ENCODE measurements at regions not wholly inside any gene's neighbourhood (a gene's known extent, or its start where the extent isn't known, plus 50 kb on each side); places are given as distances from the start of the nearest gene placed in this dataset.

DNA sequence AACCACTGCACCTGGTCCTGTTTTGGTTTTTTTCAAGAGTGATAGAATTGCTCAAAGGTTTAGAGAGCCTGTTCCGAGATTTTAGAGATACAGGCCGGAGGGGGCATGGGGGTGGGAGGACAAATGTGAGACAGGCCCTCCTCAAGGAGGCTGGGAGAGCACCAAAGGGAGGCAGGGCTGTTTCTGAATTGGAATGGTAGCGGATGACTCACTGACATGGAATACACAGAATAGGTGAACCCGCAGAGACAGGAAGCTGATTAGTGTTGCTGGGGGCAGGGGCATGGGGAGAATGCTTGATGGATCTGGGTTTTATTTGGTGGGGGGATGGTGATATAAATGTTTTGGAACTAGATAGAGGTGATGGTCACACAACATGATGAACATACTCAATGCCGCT is 111.0 kb upstream of the MGAT5 start:
- Histone ChIP-seq H3K9me3 (ENCODE audit: control insufficient read depth, low read length) (no peaks in the 10 kb centered on the region), H3K4me1 (ENCODE audit: control insufficient read depth, insufficient read depth, low read length) (peaks cover 6% of the 10 kb centered on the region), H3K27ac (ENCODE audit: low read depth, low read length) (no peak overlapping the region), H3K27me3 (ENCODE audit: control insufficient read depth, insufficient read depth, low read length, poor library complexity, severe bottlenecking) (no peaks in the 10 kb centered on the region), H3K36me3 (ENCODE audit: control insufficient read depth, insufficient read depth, low read length) (no peaks in the 10 kb centered on the region), H3K4me3 (ENCODE audit: low read length) (no peak overlapping the region), H3K9ac (ENCODE audit: extremely low read depth, low read length, poor library complexity, severe bottlenecking) (no peak overlapping the region)
- 71 to 79% methylated on average over 5 of the region's 5 CpGs for WGBS, 2 experiments (ENCODE audit: insufficient coverage in 1 of 2, insufficient read length in 1 of 2)
- Mint-ChIP-seq H3K27ac (peak overlapping the region; percentile 48), H3K4me3 (no peak overlapping the region), H3K4me1 (peaks cover 44% of the 10 kb centered on the region), H3K36me3 (ENCODE audit: low read depth) (peaks cover 8% of the 10 kb centered on the region), H3K27me3 (ENCODE audit: insufficient read depth) (no peaks in the 10 kb centered on the region), H3K9me3 (no peaks in the 10 kb centered on the region)
- TF ChIP-seq, protein P1, sequence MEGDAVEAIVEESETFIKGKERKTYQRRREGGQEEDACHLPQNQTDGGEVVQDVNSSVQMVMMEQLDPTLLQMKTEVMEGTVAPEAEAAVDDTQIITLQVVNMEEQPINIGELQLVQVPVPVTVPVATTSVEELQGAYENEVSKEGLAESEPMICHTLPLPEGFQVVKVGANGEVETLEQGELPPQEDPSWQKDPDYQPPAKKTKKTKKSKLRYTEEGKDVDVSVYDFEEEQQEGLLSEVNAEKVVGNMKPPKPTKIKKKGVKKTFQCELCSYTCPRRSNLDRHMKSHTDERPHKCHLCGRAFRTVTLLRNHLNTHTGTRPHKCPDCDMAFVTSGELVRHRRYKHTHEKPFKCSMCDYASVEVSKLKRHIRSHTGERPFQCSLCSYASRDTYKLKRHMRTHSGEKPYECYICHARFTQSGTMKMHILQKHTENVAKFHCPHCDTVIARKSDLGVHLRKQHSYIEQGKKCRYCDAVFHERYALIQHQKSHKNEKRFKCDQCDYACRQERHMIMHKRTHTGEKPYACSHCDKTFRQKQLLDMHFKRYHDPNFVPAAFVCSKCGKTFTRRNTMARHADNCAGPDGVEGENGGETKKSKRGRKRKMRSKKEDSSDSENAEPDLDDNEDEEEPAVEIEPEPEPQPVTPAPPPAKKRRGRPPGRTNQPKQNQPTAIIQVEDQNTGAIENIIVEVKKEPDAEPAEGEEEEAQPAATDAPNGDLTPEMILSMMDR (conservative IDR thresholded peaks at IDR 0.05), result no peak
- no peak for DNase-seq

DNA sequence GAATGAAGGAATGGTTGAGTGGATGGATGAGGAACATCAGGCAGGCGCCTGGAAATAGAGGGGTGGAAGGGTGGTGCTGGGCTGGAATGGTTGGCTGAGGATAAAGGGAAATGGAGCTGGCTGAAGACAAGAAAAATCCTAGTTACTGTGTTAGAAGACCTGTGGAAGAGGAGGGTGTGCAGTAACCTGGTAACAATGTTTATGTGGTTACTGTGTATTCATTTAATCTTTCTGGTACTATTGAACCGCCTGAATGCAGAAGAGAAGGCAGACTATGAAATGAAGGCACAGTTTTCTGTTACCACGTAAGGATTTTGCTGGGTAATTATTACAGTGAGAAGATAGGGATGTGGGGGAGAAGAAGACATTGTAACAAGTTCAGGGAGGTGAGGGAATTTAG is 110.3 kb upstream of the MGAT5 start:
- no peaks in the 10 kb centered on the region for H3K36me3 ChIP-seq (ENCODE audit: control insufficient read depth, insufficient read depth, low read length)
- peaks cover 8% of the 10 kb centered on the region for H3K36me3 Mint-ChIP-seq (ENCODE audit: low read depth)
- no peak overlapping the region for H3K4me3 ChIP-seq (ENCODE audit: low read length)
- H3K27ac ChIP-seq (ENCODE audit: low read depth, low read length), result no peak overlapping the region
- no peak overlapping the region for H3K9ac ChIP-seq (ENCODE audit: extremely low read depth, low read length, poor library complexity, severe bottlenecking)
- H3K27me3 ChIP-seq (ENCODE audit: control insufficient read depth, insufficient read depth, low read length, poor library complexity, severe bottlenecking), result no peaks in the 10 kb centered on the region
- TF ChIP-seq, protein P1 (conservative IDR thresholded peaks at IDR 0.05), result no peak
- H3K27me3 Mint-ChIP-seq (ENCODE audit: insufficient read depth), result no peaks in the 10 kb centered on the region
- H3K4me3 Mint-ChIP-seq, result no peak overlapping the region
- peaks cover 6% of the 10 kb centered on the region for H3K4me1 ChIP-seq (ENCODE audit: control insufficient read depth, insufficient read depth, low read length)
- WGBS, 2 experiments (ENCODE audit: insufficient coverage in 1 of 2, insufficient read length in 1 of 2), result 91 to 94% methylated on average over 2 to 3 of the region's 3 CpGs
- peaks cover 44% of the 10 kb centered on the region for H3K4me1 Mint-ChIP-seq
- H3K9me3 ChIP-seq (ENCODE audit: control insufficient read depth, low read length), result no peaks in the 10 kb centered on the region
- no peaks in the 10 kb centered on the region for H3K9me3 Mint-ChIP-seq
- DNase-seq, result no peak
- H3K27ac Mint-ChIP-seq, result no peak overlapping the region

DNA sequence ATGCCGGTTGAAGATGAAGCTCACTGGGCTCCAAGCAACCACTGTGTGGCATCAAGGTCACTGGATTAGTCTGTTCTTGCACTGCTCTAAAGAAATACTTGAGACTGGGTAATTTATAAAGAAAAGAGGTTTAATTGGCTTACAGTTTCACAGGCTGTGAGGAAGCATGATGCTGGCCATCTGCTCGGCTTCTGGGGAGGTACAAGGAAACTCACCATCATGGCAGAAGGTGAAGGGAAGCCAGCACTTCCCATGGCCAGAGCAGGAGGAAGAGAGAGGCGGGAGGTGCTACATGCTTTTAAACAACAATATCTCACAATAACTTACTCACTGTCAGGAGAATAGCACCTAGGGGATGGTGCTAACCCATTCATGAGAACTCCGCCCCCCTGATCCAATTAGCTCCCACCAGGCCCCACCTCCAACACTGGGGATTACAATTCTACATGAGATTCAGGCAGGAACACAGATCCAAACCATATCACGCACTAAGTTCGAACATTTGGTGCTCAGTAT is 109.7 kb upstream of the MGAT5 start:
- H3K27ac ChIP-seq (ENCODE audit: low read depth, low read length), result no peak overlapping the region
- H3K4me3 ChIP-seq (ENCODE audit: low read length), result no peak overlapping the region
- H3K9ac ChIP-seq (ENCODE audit: extremely low read depth, low read length, poor library complexity, severe bottlenecking), result no peak overlapping the region
- DNase-seq, result peak; percentile 74
- no peaks in the 10 kb centered on the region for H3K9me3 ChIP-seq (ENCODE audit: control insufficient read depth, low read length)
- Mint-ChIP-seq H3K36me3 (ENCODE audit: low read depth) (peaks cover 8% of the 10 kb centered on the region), H3K9me3 (no peaks in the 10 kb centered on the region), H3K4me3 (no peak overlapping the region), H3K27me3 (ENCODE audit: insufficient read depth) (no peaks in the 10 kb centered on the region), H3K27ac (peak overlapping the region; percentile 5), H3K4me1 (peaks cover 46% of the 10 kb centered on the region)
- WGBS, 2 experiments (ENCODE audit: insufficient coverage in 1 of 2, insufficient read length in 1 of 2), result 73 to 95% methylated on average over 3 to 6 of the region's 6 CpGs
- no peaks in the 10 kb centered on the region for H3K27me3 ChIP-seq (ENCODE audit: control insufficient read depth, insufficient read depth, low read length, poor library complexity, severe bottlenecking)
- TF ChIP-seq, protein P1 (conservative IDR thresholded peaks at IDR 0.05), result no peak
- H3K36me3 ChIP-seq (ENCODE audit: control insufficient read depth, insufficient read depth, low read length), result no peaks in the 10 kb centered on the region
- peaks cover 6% of the 10 kb centered on the region for H3K4me1 ChIP-seq (ENCODE audit: control insufficient read depth, insufficient read depth, low read length)
